GM12878 (cell line): ENCODE measurements at regions not wholly inside any gene's neighbourhood (a gene's known extent, or its start where the extent isn't known, plus 50 kb on each side); places are given as distances from the start of the nearest gene placed in this dataset.

ENCODE experiments used
- CBFB ChIP-seq: IDR thresholded peaks from 2 replicates; pipeline ENCODE4 v1.6.1; 2016; ENCODE audit warnings: antibody characterized with exemption, low read depth
- CHD2 ChIP-seq: IDR thresholded peaks from 2 replicates; pipeline ENCODE4 v1.6.1; 2011; ENCODE audit warnings: low read depth, low read length, improper control_type of control experiment, borderline replicate concordance
- DPF2 ChIP-seq: fragments of 450-650 bp; IDR thresholded peaks from 2 replicates; pipeline ENCODE4 v1.6.1; 2017; ENCODE audit warnings: mild to moderate bottlenecking
- E2F8 ChIP-seq: fragments of 450-650 bp; IDR thresholded peaks from 2 replicates; pipeline ENCODE4 v1.6.1; 2018; ENCODE audit warnings: mild to moderate bottlenecking, low read depth, moderate library complexity; ENCODE audit not compliant: partially characterized antibody
- IKZF1 ChIP-seq: fragments of 450-650 bp; conservative IDR thresholded peaks from 2 replicates; pipeline ENCODE4 v1.6.1; 2017; ENCODE audit warnings: antibody characterized with exemption, mild to moderate bottlenecking
- IRF3 ChIP-seq: fragments of 450-650 bp; IDR thresholded peaks from 2 replicates; pipeline ENCODE4 v1.6.1; 2014; ENCODE audit warnings: mild to moderate bottlenecking
- IRF4 ChIP-seq: IDR thresholded peaks from 2 replicates; pipeline ENCODE4 v1.6.1; 2011; ENCODE audit warnings: low read depth, low read length
- KLF5 ChIP-seq: fragments of 450-650 bp; IDR thresholded peaks from 2 replicates; pipeline ENCODE4 v1.6.1; 2014; ENCODE audit warnings: mild to moderate bottlenecking; ENCODE audit not compliant: partially characterized antibody
- MXI1 ChIP-seq: fragments of 150-350 bp; IDR thresholded peaks from 2 replicates; pipeline ENCODE4 v1.6.1; 2011; ENCODE audit warnings: low read depth, mild to moderate bottlenecking, inconsistent platforms, low read length, improper control_type of control experiment
- NFYB ChIP-seq: IDR thresholded peaks from 2 replicates; pipeline ENCODE4 v1.6.1; 2011; ENCODE audit warnings: low read depth, mild to moderate bottlenecking, low read length, improper control_type of control experiment, moderate library complexity; ENCODE audit not compliant: insufficient read depth
- PBX3 ChIP-seq: IDR thresholded peaks from 2 replicates; pipeline ENCODE4 v1.6.1; 2011; ENCODE audit warnings: mild to moderate bottlenecking, low read depth, low read length, moderate library complexity; ENCODE audit not compliant: insufficient replicate concordance
- SP1 ChIP-seq: IDR thresholded peaks from one replicate; pipeline ENCODE4 v1.6.1; 2011; ENCODE audit warnings: low read depth, low read length
- SREBF2 ChIP-seq: IDR thresholded peaks from 2 replicates; pipeline ENCODE4 v1.6.1; 2012; ENCODE audit warnings: mild to moderate bottlenecking, low read length
- SUPT20H ChIP-seq: IDR thresholded peaks from 2 replicates; pipeline ENCODE4 v1.6.1; 2011; ENCODE audit warnings: low read depth, mild to moderate bottlenecking, low read length, moderate library complexity, borderline replicate concordance; ENCODE audit not compliant: control insufficient read depth
- TCF7 ChIP-seq: IDR thresholded peaks from 2 replicates; pipeline ENCODE4 v1.6.1; 2014; ENCODE audit warnings: antibody characterized with exemption, borderline replicate concordance
- ZBTB40 ChIP-seq: fragments of 450-650 bp; IDR thresholded peaks from 2 replicates; pipeline ENCODE4 v1.6.1; 2016; ENCODE audit warnings: mild to moderate bottlenecking, moderate library complexity, borderline replicate concordance
- ZNF207 ChIP-seq: fragments of 450-650 bp; IDR thresholded peaks from 2 replicates; pipeline ENCODE4 v1.6.1; 2014; ENCODE audit warnings: antibody characterized with exemption, mild to moderate bottlenecking, borderline replicate concordance
- ZNF592 ChIP-seq: fragments of 450-650 bp; IDR thresholded peaks from 2 replicates; pipeline ENCODE4 v1.6.1; 2017; ENCODE audit warnings: mild to moderate bottlenecking, moderate library complexity

- TF ChIP-seq IRF3 (no peak), SP1 (no peak), IKZF1 (no peak), IRF4 (peak; percentile 65; the same call in 1 of the 2 replicates), ZBTB40 (no peak), CBFB (peak; percentile 65; the same call in 1 of the 2 replicates), ZNF592 (peak; percentile 99), DPF2 (peak; percentile 71), NFYB (no peak), PBX3 (no peak), CHD2 (no peak), MXI1 (no peak), ZNF207 (no peak), SUPT20H (no peak), E2F8 (no peak), KLF5 (no peak), SREBF2 (no peak), TCF7 (no peak)
Measured at GRCh38 chr6:130624046-130624445, 203.2 kb upstream of the SMLR1 start (continued).
